ENCODE measurements at regions not wholly inside any gene's neighbourhood (a gene's known extent, or its start where the extent isn't known, plus 50 kb on each side); places are given as distances from the start of the nearest gene placed in this dataset.
"Not testable (repeated sequence)": the region's sequence is repeated elsewhere in the genome, so short reads cannot be mapped to it uniquely, and the experiment has no call there.

DNA sequence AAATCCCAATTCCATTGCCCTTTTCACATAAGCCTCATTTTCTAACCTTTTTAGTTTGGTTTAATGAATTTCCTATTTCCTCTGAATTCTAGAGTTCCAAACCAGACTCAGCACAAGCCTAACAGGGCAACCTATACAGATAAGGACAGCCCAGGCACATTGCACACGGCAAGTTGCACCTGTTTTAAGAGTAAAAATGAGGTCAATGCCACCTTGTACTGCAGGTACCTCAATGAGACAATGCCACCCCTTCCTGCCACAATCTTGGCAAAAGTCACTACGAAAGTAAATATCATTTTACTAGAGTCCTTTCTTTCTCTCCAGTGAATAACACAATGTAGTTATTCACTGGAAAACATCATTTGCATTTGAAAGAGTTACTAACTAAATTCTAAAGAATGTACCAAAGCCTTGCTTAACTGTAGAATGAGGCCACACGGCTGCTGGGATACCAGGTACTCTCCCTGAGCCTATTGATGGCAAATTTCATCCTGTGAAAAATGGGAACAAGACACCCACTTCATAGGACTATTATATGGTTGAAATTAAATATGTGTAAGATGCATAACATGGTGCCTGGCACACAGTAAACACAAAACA lies 123.2 kb upstream of the NBPF26 start:
- CTCF ChIA-PET; DNase-seq (ENCODE audit: low read depth, low spot score); H3K9me3 ChIP-seq (ENCODE audit: control insufficient read depth, insufficient read depth, low read depth, low read length); H3K36me3 ChIP-seq (ENCODE audit: control insufficient read depth, insufficient read depth, low read length); ATAC-seq; H3K27me3 ChIP-seq (ENCODE audit: control insufficient read depth, insufficient read depth, low read length); intact Hi-C loops (cut with micrococcal nuclease; ENCODE audit: unreplicated experiment); in situ Hi-C loops (cut with HindIII; ENCODE audit: low pct_unique_long_range_greater_than_20kb, low sequenced_read_pairs); H3K4me1 ChIP-seq (ENCODE audit: control insufficient read depth, insufficient read depth, low read length); H3K27ac ChIP-seq (ENCODE audit: low read length); H3K4me3 ChIP-seq (ENCODE audit: low read depth in 2 of 2, low read length in 2 of 2); BruUV-seq (replicated peaks); POLR2A ChIA-PET: not testable (repeated sequence)

DNA sequence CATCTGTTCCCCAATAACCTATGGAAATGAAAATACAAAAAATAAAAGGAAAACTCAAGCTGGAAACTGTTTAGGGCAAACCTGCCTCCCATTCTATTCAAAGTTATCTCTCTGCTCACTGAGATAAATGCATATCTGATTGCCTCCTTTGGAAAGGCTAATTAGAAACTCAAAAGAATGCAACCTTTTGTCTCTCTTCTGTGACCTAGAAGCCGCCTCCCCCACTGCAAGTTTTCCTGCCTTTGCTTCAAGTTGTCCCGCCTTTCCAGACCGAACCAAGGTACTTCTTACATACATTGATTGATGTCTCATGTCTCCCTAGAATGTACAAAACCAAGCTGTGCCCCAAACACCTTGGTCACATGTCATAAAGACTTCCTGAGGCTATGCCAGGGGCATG lies 115.9 kb upstream of the NBPF26 start:
- H3K4me1 ChIP-seq (ENCODE audit: control insufficient read depth, insufficient read depth, low read length); H3K9me3 ChIP-seq (ENCODE audit: control insufficient read depth, insufficient read depth, low read depth, low read length); H3K36me3 ChIP-seq (ENCODE audit: control insufficient read depth, insufficient read depth, low read length); H3K27ac ChIP-seq (ENCODE audit: low read length); H3K27me3 ChIP-seq (ENCODE audit: control insufficient read depth, insufficient read depth, low read length); CTCF ChIA-PET; DNase-seq (ENCODE audit: low read depth, low spot score); in situ Hi-C loops (cut with HindIII; ENCODE audit: low pct_unique_long_range_greater_than_20kb, low sequenced_read_pairs); BruUV-seq (replicated peaks); intact Hi-C loops (cut with micrococcal nuclease; ENCODE audit: unreplicated experiment); ATAC-seq; H3K4me3 ChIP-seq (ENCODE audit: low read depth in 2 of 2, low read length in 2 of 2); POLR2A ChIA-PET: not testable (repeated sequence)

DNA sequence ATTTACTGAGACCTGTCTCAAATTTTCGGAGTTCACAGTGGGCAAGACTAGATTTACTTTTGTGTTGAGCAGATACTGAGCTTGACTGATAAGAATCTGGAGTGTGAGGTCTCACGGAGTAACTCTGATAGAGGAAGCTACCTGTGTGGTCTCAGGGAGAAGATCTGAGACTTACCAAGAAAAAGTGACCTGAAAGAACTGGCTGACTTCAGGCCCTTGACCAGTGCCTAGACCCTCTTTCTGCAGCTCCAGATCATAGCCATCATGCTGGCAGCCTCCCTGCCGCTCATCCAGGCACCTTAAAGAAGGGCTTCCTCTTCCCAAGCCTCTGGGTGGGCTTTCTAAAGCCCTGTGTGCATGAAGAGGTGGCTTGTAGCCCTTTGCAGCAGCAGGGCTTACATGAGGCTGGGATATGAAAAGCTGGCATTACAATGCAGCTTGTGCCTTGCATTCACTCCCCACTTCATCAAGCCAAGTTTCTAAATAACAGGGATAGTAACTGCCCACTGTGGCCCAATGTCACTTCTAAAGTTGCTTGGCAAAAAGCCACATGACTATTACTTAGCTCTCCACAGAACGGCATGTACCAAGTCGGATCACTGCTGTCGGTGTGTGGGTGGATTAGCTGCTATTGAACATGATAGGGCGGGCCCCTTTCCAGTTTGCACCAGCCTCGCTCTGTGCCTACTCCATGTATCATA lies 115.3 kb upstream of the NBPF26 start:
- CTCF ChIA-PET; H3K27me3 ChIP-seq (ENCODE audit: control insufficient read depth, insufficient read depth, low read length); BruUV-seq (replicated peaks): not testable (repeated sequence)

DNA sequence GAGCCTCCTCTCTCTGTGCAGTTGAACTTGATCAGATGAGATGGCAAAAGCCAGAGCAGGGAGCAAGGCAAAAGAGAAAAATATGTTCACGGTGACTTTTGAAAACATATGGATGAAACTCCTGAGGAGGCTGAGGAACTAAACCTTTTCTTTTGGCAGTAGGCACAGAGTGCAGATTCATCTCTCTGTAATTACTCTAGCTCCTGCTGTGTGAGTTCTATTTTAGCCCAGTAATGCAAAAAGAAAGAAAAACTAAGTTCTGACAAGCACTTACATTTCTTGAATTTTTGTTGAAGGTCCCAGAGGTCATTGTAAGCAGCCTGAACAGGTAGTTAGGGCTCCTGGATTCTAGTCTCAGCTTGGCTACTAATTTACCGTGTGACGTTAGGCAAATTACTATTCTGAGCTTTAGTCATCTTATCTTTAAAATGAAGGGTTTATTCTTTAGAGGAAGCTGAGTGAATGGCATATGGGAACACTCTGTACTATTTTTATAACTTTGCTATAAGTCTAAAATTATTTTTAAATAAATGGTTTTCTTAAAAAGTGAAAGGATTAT lies 114.7 kb upstream of the NBPF26 start:
- H3K27ac ChIP-seq (ENCODE audit: low read length); BruUV-seq (replicated peaks); ATAC-seq; intact Hi-C loops (cut with micrococcal nuclease; ENCODE audit: unreplicated experiment); H3K4me1 ChIP-seq (ENCODE audit: control insufficient read depth, insufficient read depth, low read length); H3K27me3 ChIP-seq (ENCODE audit: control insufficient read depth, insufficient read depth, low read length); DNase-seq (ENCODE audit: low read depth, low spot score); POLR2A ChIA-PET; H3K4me3 ChIP-seq (ENCODE audit: low read depth in 2 of 2, low read length in 2 of 2); CTCF ChIA-PET; H3K9me3 ChIP-seq (ENCODE audit: control insufficient read depth, insufficient read depth, low read depth, low read length); in situ Hi-C loops (cut with HindIII; ENCODE audit: low pct_unique_long_range_greater_than_20kb, low sequenced_read_pairs); H3K36me3 ChIP-seq (ENCODE audit: control insufficient read depth, insufficient read depth, low read length): not testable (repeated sequence)

More for the DNA sequence above, 115.3 kb upstream of the NBPF26 start:
- DNase-seq (ENCODE audit: low read depth, low spot score); H3K36me3 ChIP-seq (ENCODE audit: control insufficient read depth, insufficient read depth, low read length); intact Hi-C loops (cut with micrococcal nuclease; ENCODE audit: unreplicated experiment); in situ Hi-C loops (cut with HindIII; ENCODE audit: low pct_unique_long_range_greater_than_20kb, low sequenced_read_pairs); H3K4me1 ChIP-seq (ENCODE audit: control insufficient read depth, insufficient read depth, low read length); H3K4me3 ChIP-seq (ENCODE audit: low read depth in 2 of 2, low read length in 2 of 2); POLR2A ChIA-PET; H3K27ac ChIP-seq (ENCODE audit: low read length); H3K9me3 ChIP-seq (ENCODE audit: control insufficient read depth, insufficient read depth, low read depth, low read length): not testable (repeated sequence)
- ATAC-seq = peak; percentile 58; the same call in 1 of the 2 replicates

DNA sequence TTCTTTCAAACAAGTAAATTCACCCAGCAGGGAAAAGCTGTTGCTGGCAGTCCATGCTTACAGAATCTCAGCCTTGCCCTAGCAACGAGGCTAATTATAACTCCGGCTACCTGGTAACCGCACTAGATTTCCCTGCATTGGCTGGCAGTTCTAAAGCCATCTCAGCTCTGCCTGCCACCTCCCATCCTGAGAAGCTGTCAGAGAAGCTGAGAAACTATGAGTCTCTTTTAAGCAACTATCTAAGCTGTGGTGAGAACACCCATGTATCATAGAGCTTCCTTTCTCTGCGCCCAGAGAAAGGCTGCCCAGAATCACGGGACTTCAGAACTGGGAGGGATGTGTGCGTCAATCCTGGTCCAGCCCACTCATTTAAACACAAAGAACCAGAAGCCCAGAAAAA lies 113.9 kb upstream of the NBPF26 start:
- H3K27ac ChIP-seq (ENCODE audit: low read length); H3K27me3 ChIP-seq (ENCODE audit: control insufficient read depth, insufficient read depth, low read length); in situ Hi-C loops (cut with HindIII; ENCODE audit: low pct_unique_long_range_greater_than_20kb, low sequenced_read_pairs); H3K4me1 ChIP-seq (ENCODE audit: control insufficient read depth, insufficient read depth, low read length); H3K36me3 ChIP-seq (ENCODE audit: control insufficient read depth, insufficient read depth, low read length); intact Hi-C loops (cut with micrococcal nuclease; ENCODE audit: unreplicated experiment); ATAC-seq; H3K9me3 ChIP-seq (ENCODE audit: control insufficient read depth, insufficient read depth, low read depth, low read length); BruUV-seq (replicated peaks); H3K4me3 ChIP-seq (ENCODE audit: low read depth in 2 of 2, low read length in 2 of 2); POLR2A ChIA-PET; CTCF ChIA-PET; DNase-seq (ENCODE audit: low read depth, low spot score): not testable (repeated sequence)

DNA sequence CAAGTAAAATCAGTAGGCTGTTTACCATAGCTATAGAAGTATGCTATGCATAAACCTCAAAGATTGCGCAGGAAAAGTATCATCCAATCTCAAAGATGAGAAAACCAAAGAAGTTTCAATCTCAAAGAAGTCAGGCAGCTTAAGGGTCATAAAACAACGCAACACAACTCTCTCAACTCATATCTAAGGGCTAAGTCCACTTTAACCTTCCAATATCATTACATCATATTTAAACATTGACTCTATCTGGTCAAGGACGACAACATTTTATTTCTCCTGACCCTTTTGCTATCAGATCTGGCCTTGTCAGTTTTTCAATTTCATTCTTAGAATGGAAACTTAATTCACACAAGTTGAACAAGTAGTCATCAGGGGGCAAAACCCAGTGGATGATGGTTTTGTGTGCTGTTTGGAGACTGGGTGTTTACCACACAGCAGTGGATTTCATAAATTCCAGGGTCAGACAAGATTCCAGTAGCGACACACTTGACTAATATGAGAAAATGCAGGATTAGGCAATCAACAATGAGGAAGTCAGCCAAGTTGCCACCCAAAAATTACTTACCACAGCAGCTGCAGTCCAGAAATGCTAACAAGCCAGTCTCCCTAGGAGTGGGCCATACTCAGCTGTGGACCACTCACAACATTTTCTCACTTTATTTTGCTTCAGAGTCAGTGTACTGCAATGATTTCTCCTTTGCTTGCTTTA lies 108.7 kb upstream of the NBPF26 start:
- POLR2A ChIA-PET; CTCF ChIA-PET; BruUV-seq (replicated peaks); H3K36me3 ChIP-seq (ENCODE audit: control insufficient read depth, insufficient read depth, low read length); H3K27me3 ChIP-seq (ENCODE audit: control insufficient read depth, insufficient read depth, low read length); in situ Hi-C loops (cut with HindIII; ENCODE audit: low pct_unique_long_range_greater_than_20kb, low sequenced_read_pairs); ATAC-seq; H3K4me3 ChIP-seq (ENCODE audit: low read depth in 2 of 2, low read length in 2 of 2); H3K9me3 ChIP-seq (ENCODE audit: control insufficient read depth, insufficient read depth, low read depth, low read length); H3K27ac ChIP-seq (ENCODE audit: low read length); H3K4me1 ChIP-seq (ENCODE audit: control insufficient read depth, insufficient read depth, low read length); intact Hi-C loops (cut with micrococcal nuclease; ENCODE audit: unreplicated experiment); DNase-seq (ENCODE audit: low read depth, low spot score): not testable (repeated sequence)

DNA sequence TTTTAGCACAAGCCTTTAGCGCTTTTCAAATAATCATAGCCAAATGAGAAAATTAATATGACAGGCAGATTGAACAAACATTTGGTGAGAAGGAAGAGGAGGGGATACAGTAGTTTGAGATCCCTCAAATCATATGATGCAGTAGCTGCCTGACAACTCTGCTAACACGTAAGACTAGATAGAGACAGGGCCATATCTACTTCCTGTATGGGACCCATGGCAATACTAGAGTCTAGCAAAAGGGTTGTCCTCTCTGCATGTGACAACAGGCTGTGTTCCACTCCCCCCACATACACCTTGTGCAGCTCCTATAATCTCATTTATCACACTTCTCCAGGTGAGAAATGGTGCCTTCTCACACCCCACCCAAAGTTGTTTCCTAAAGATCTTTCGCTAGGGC lies 106.3 kb upstream of the NBPF26 start:
- ATAC-seq; H3K27ac ChIP-seq (ENCODE audit: low read length); H3K27me3 ChIP-seq (ENCODE audit: control insufficient read depth, insufficient read depth, low read length); POLR2A ChIA-PET; H3K4me3 ChIP-seq (ENCODE audit: low read depth in 2 of 2, low read length in 2 of 2); DNase-seq (ENCODE audit: low read depth, low spot score); CTCF ChIA-PET; H3K36me3 ChIP-seq (ENCODE audit: control insufficient read depth, insufficient read depth, low read length); BruUV-seq (replicated peaks); intact Hi-C loops (cut with micrococcal nuclease; ENCODE audit: unreplicated experiment); H3K4me1 ChIP-seq (ENCODE audit: control insufficient read depth, insufficient read depth, low read length); in situ Hi-C loops (cut with HindIII; ENCODE audit: low pct_unique_long_range_greater_than_20kb, low sequenced_read_pairs); H3K9me3 ChIP-seq (ENCODE audit: control insufficient read depth, insufficient read depth, low read depth, low read length): not testable (repeated sequence)

Data from Panc1 (cell line).